AG09319 (cell line): ENCODE measurements at regions not wholly inside any gene's neighbourhood (a gene's known extent, or its start where the extent isn't known, plus 50 kb on each side); places are given as distances from the start of the nearest gene placed in this dataset.

Source experiments
- DNase-seq: peaks from one replicate; pipeline ENCODE4 v3.0.0-alpha.2; 2010; ENCODE audit warnings: low read depth; ENCODE audit errors: extremely low read depth
- CTCF ChIP-seq: IDR thresholded peaks from 2 replicates; pipeline ENCODE4 v1.5.1; 2011; ENCODE audit warnings: low read depth, mild to moderate bottlenecking, inconsistent platforms, low read length, moderate library complexity

GRCh38 chr2:222146488-222146887, 152.3 kb downstream of the PAX3 start:
- no peak for DNase-seq
- no peak for TF ChIP-seq CTCF

DNA sequence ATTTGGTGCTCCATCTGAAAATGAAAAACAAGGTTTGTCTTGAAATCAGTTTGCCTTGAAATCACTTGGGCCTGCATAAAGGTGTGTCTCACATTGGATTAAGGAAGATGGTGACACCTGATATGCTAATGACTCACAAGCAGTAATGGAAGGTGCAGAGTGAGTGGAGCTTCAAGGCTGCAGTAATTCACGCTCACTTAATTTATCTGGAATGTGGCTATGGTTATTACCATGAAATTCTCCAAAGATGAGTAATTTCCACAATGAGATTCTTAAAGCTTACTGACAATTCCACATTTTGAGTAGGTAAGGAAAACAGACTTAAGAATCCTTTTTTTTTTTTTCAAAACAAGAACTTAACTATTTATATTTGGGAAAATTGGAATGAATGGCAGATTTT, 156.8 kb downstream of the PAX3 start:
- no peak for DNase-seq
- TF ChIP-seq CTCF: no peak

DNA sequence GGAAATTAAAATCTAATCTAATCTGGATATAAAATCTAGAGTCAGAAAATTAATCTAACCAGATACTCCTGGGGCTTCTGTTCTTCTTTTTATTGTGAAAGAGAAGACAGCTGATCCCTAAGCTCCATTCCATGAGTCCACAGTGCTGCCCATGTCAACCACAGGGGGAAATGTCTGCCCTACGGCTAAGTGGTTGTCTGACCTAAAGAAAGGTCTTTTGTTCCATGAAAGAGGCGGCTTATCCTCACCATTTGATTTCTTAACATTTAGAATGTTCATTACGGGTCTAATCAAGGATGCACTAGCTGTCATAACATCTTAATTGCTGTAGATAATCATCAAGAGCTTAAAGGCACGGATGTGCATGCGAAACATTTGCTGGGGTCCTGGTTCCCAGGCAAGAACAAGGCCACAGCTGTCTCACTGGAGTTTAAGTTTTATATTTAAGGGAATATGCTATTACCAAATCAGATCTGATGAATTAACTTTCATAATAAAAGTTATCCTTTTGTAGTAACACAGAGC, 162.6 kb downstream of the PAX3 start:
- TF ChIP-seq CTCF: no peak
- DNase-seq: no peak

GRCh38 chr2:222134654-222135053, 164.1 kb downstream of the PAX3 start:
- DNase-seq: no peak
- no peak for TF ChIP-seq CTCF

DNA sequence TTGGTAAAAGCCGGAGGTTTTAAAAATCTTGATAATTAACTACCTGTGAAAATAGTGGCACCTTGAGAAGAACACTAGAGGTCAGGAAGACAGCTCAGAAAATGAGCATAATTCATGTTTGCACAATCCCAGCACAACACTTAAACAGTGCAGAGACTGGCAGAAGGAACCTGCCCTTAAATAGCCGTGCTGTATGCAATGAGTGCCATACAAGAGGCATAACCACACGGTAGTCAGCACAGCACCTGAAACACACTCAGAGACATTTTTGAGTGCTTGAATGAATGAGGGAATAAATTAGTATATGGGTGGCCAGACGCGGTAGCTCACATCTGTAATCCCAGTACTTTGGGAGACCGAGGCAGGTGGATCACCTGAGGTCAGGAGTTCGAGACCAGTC, 164.9 kb downstream of the PAX3 start:
- TF ChIP-seq CTCF: no peak
- no peak for DNase-seq

DNA sequence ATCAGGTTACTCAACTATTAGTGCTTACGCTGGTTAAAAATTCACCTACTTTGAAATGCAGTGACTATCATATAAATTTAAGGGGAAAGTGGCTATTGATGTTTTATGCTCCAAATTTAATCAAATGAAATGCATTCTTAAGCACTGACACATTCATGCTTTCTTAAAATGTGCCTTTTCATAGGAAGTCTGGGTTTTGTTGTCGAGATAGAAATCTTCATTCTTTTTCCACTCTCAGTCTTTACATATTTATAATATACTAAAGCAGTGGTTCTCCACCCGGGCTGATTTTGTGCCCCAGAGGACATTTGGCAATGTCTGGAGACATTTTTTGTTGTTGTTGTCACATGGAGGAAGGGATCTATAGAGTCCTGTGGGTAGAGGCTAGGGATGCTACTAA, 167.9 kb downstream of the PAX3 start:
- DNase-seq: no peak

GRCh38 chr2:222127660-222128059, 171.1 kb downstream of the PAX3 start:
- no peak for DNase-seq
- no peak for TF ChIP-seq CTCF

More for the DNA sequence above, 167.9 kb downstream of the PAX3 start:
- no peak for TF ChIP-seq CTCF
